Activated CD8-positive, alpha-beta memory T cell treated with anti-CD3 and anti-CD28 coated beads, Interleukin-2, amount 50 U/mL, for 4 hours (primary cell): ENCODE measurements at regions not wholly inside any gene's neighbourhood (a gene's known extent, or its start where the extent isn't known, plus 50 kb on each side); places are given as distances from the start of the nearest gene placed in this dataset.
"Not testable (repeated sequence)": the region's sequence is repeated elsewhere in the genome, so short reads cannot be mapped to it uniquely, and the experiment has no call there.

Source experiments
- DNase-seq: peaks from one replicate; pipeline ENCODE4 v3.0.0-alpha.2; 2020

DNA sequence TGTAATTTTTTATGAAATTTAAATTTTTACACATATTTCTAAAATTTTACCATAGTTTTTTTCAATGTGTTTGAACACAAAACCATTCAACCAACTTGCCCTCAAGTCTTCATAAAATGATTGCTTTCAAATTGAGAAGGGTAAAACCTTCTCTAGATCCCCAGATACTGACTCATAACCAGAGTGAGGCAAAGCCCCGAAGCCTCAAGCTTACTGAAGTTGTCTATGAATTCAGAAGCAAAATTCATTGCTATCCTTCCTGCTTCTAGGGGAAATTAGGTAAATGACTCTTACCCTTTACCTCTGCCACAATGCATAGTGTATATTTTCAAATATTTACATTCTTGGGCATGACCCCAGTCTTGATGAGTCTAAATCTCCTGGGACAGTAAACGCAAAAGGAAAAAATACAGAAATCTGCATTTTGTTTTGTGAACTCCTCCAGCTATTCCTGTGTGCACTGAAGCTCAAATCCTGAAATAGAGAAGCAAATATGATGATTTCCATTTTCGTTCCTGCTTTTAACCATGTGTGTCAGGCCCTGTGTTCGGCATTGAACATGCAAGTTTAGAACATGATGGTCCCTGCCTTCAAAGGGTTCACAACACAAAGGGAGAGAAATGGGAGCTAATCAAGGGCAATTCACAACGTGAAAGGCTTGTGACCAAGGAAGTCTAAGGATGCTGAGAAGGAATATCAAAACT is 246.3 kb downstream of the SUCLG1 start:
- DNase-seq = no peak

DNA sequence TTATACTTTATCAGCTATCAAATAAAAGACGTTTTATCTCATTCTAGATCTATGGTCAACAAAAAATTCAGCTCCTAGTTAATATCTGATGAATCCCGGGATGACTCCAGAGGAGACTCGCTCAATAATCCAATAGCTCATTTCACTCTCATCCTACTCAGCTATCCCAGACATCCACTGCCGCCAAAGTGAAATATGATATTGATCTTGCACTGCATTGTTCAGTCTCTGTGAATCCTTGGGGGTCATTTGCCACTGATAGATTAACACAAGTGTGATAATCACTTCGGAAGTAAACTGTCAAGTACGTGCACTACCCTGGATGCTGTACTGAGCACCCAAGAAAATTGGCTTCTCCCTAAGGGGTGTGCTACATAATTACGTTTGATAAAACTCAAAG is 249.1 kb downstream of the SUCLG1 start:
- DNase-seq = no peak

DNA sequence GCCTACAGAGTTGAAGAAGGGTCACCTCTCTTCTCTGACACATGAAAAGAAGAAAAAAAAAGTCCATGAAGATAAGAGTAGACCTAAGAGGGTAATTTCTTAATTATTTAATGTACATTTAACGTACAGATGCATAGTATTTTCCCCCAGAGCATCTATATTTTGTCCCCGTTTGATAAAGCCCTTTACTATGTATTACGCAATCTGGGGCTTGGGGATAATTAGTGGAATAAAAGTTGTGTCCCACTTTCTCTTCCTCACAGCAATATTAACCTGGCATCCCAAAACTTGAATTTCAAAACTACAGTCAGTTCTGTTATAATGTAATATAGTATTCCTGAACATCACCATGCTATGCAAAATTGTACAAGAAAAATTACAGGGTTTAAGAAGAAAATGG is 254.1 kb downstream of the SUCLG1 start:
- no peak for DNase-seq

- no peak for DNase-seq
Observed at GRCh38 chr2:84202166-84202565, 256.9 kb downstream of the SUCLG1 start.

DNA sequence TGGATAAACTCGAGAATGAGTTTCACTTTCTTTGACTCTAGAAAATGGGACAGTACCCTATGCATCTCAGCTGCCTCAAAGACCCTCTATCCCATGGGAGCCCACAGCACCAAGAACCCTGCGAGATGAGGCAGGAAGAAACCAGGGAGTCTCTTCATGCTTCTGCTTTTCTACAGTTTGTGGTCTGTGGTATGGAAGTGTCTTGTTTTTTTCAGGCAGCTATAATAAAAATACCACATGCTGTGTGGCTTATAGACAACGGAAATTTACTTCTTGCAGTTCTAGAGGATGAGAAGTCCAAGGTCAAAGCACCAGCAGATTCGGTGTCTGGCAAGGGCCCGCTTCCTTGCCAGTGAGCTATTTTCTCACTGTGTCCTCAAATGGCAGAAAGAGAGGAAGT is 257.9 kb downstream of the SUCLG1 start:
- DNase-seq = no peak

- DNase-seq = no peak
Observed at GRCh38 chr2:84197901-84198300, 261.2 kb downstream of the SUCLG1 start.

- no peak for DNase-seq
Observed at GRCh38 chr2:84194949-84195644, 264.0 kb downstream of the SUCLG1 start.

GRCh38 chr2:84194181-84194580 is 264.9 kb downstream of the SUCLG1 start:
- DNase-seq = no peak

GRCh38 chr2:84187258-84187657 is 271.8 kb downstream of the SUCLG1 start:
- DNase-seq = no peak

DNA sequence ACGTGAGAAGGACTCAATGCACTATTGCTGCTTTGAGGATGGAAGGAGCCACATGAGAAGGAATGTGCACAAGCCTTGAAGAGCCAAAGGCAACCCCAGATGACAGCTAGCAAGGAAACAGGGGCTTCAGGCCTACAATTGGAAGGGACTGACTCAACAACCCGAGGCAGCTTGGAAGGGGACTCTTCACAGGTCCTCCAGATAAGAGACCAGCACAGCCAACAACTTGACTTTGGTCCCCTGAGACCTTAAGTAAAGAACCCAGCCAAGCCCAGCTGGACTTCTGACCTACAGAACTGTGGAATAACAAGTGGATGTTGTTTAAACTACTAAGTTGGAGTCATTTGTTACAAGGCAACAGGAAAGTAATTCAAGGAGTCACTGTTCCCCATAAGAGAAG is 277.2 kb downstream of the SUCLG1 start:
- no peak for DNase-seq

- no peak for DNase-seq
Observed at GRCh38 chr2:84177733-84178132, 281.3 kb downstream of the SUCLG1 start.

DNA sequence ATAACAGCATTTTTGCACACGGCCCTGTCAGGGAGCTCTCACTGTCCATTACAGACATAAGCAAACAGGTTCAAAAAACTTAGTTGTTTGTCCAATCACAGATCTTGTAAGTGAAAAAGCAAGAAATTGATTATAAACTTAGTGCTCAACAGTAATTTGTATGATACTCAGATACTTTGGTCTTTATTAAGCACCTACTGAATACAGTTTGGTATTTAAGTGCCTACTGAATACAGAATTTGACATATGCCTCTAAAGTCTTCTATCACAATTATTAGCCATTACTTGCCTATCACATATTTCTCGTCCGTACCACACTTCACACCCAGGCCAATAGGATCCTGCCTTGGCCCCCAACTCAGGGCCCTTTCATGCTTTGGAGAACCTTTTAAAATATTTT is 283.1 kb downstream of the SUCLG1 start:
- DNase-seq = no peak

DNA sequence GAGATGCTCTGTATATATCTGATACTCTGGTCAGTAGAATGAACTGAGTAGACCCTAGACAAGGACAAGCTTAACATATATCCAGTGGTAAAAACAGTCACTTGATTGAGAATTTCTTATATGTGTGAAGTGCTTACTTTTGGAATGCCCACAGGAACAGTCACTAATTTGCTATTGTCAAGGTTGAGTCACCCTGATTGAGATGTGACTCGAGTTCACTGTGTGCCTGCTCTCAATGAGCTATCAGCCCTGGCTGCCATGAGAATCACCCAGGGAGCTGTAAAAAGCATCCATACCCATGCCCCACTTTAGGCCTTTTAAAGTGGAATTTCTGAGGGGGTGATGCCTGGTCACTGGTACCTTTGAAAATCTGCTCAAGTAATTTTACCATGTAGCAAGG is 283.7 kb downstream of the SUCLG1 start:
- DNase-seq = no peak

GRCh38 chr2:84173041-84173440 is 286.0 kb downstream of the SUCLG1 start:
- no peak for DNase-seq

DNA sequence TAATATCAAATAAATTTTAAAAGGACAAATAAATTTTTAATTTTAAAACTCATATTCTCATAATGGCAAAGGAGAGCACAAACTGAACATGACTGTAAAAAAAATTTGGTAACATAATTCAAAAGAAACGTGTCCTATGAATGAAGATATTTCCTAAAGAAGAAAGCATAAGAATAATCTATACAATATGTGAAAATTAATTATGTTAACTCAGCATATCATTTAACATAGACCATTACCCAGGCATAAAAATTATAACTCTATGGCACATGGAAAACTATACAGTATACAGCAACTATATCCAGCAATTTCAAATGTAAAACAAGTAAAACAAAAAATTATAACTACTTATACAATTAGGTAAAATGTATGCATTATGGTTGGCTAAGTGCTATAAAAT is 288.1 kb downstream of the SUCLG1 start:
- no peak for DNase-seq

DNA sequence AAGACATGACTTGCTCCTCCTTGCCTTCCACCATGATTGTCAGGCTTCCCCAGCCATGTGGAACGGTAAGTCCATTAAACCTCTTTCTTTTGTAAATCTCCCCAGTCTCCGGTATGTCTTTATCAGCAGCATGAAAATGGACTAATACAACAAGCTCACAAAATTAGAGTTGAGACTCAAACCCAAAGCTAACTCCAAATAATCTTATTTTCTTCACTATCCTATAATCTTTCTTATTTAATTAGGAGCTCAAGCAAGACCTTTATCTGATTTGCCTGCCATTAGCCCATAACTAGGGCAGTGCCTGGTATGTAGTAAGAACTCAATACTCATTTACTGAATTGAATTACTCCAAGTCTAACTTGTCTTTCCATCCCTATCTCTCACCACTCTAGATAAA is 289.2 kb downstream of the SUCLG1 start:
- no peak for DNase-seq

DNA sequence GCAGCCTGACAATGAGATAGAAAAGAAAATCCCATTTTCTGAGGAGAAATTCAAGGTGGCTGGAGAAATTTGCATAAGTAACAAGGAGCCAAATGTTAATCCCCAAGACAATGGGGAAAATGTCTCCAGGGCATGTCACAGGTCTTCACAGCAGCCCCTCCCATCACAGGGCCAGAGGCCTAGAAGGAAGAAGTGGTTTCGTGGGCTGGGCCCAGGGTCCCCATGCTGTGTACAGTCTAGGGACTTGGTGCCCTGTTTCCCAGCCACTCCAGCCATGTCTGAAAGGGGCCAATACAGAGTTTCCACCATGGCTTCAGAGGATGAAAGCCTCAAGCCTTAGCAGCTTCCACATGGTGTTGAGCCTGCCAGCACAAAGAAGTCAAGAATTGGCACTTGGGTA is 290.5 kb downstream of the SUCLG1 start:
- DNase-seq = not testable (repeated sequence)

DNA sequence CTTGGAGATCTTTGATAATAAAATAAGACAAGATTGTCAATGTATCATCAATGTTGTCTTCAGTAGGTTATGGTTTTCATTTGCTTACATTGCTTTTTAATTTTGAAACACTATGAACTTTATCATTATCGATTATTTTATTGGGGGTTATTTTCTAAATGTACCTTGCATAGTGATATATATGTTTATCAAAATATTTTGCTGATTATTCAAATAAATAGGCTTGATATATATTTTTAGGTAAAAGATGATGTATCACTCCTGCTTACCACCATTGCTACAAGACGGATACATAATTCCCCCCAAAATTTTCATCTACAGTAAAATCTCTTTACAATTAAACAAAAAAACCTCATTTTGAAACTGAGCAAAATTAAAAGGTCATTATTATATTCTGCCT is 293.8 kb downstream of the SUCLG1 start:
- DNase-seq = no peak

- no peak for DNase-seq
Observed at GRCh38 chr2:84160453-84160852, 298.6 kb downstream of the SUCLG1 start.

DNA sequence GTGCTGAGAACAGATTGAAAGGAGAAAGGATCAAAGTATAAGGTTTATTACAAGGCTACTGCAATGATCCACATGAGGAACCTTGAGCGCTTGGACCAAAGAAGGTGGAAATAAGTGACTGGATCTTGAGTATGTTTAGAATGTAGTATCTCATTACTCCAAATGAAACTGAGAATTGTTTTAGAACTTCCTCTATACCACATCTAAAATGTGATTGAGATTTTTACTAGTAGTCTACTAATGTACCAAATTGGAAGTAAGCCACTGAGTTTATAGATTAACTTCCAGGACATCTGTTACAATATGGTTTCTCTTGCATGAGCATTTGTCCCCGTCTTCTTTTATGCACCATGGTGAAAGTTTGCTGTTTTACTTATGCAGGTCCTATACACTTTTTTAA is 300.5 kb downstream of the SUCLG1 start:
- no peak for DNase-seq

DNA sequence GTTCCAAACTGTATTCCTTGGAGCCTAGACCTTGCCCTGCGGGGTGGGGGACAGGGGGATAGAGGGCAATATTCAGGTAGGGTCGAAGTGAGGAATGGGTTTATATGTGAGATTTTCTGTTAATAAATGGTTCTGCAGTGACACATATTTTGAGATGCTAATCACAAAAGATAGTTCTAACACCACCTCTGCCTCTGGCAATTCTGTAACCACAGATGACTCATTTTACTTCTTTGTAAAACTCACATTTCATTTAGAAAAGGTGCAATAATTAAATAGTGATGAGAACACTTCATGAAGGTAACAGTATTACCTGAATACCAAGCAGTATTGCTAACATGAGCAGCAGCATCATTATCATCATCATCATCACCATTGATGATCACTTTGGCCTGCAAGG is 306.6 kb downstream of the SUCLG1 start:
- no peak for DNase-seq

- no peak for DNase-seq
Observed at GRCh38 chr2:84144345-84144744, 314.7 kb downstream of the SUCLG1 start.

GRCh38 chr2:84137034-84137433 is 322.0 kb downstream of the SUCLG1 start:
- no peak for DNase-seq

GRCh38 chr2:84132370-84132769 is 326.7 kb downstream of the SUCLG1 start:
- DNase-seq = no peak

- DNase-seq = no peak
Observed at GRCh38 chr2:84131278-84131830, 327.7 kb downstream of the SUCLG1 start.
